ENCODE measurements at regions not wholly inside any gene's neighbourhood (a gene's known extent, or its start where the extent isn't known, plus 50 kb on each side); places are given as distances from the start of the nearest gene placed in this dataset.
"Not testable (repeated sequence)": the region's sequence is repeated elsewhere in the genome, so short reads cannot be mapped to it uniquely, and the experiment has no call there.

GRCh38 chr1:55803429-55803828 is 588.3 kb upstream of the USP24 start:
- DNase-seq (ENCODE audit: low read depth), result no peak
- H3K4me3 ChIP-seq (ENCODE audit: low read depth, low read length), result no peak overlapping the region
- no peak for TF ChIP-seq CTCF (IDR thresholded peaks at IDR 0.05; ENCODE audit: insufficient read depth, low read depth, low read length)

- TF ChIP-seq CTCF (IDR thresholded peaks at IDR 0.05; ENCODE audit: insufficient read depth, low read depth, low read length), result no peak
- H3K4me3 ChIP-seq (ENCODE audit: low read depth, low read length), result no peak overlapping the region
- DNase-seq (ENCODE audit: low read depth), result no peak
Measured at GRCh38 chr1:55801481-55801880, 586.3 kb upstream of the USP24 start.

GRCh38 chr1:55800503-55800902 is 585.3 kb upstream of the USP24 start:
- no peak for DNase-seq (ENCODE audit: low read depth)
- no peak for TF ChIP-seq CTCF (IDR thresholded peaks at IDR 0.05; ENCODE audit: insufficient read depth, low read depth, low read length)
- H3K4me3 ChIP-seq (ENCODE audit: low read depth, low read length), result no peak overlapping the region

- DNase-seq (ENCODE audit: low read depth), result no peak
- no peak for TF ChIP-seq CTCF (IDR thresholded peaks at IDR 0.05; ENCODE audit: insufficient read depth, low read depth, low read length)
- no peak overlapping the region for H3K4me3 ChIP-seq (ENCODE audit: low read depth, low read length)
Measured at GRCh38 chr1:55793856-55794255, 578.7 kb upstream of the USP24 start.

GRCh38 chr1:55792870-55793269 is 577.7 kb upstream of the USP24 start:
- DNase-seq (ENCODE audit: low read depth), result no peak
- H3K4me3 ChIP-seq (ENCODE audit: low read depth, low read length), result no peak overlapping the region
- TF ChIP-seq CTCF (IDR thresholded peaks at IDR 0.05; ENCODE audit: insufficient read depth, low read depth, low read length), result no peak

- no peak overlapping the region for H3K4me3 ChIP-seq (ENCODE audit: low read depth, low read length)
- DNase-seq (ENCODE audit: low read depth), result no peak
- TF ChIP-seq CTCF (IDR thresholded peaks at IDR 0.05; ENCODE audit: insufficient read depth, low read depth, low read length), result no peak
Measured at GRCh38 chr1:55789466-55789865, 574.3 kb upstream of the USP24 start.

GRCh38 chr1:55786396-55786795 is 571.2 kb upstream of the USP24 start:
- no peak for DNase-seq (ENCODE audit: low read depth)
- TF ChIP-seq CTCF (IDR thresholded peaks at IDR 0.05; ENCODE audit: insufficient read depth, low read depth, low read length), result no peak
- H3K4me3 ChIP-seq (ENCODE audit: low read depth, low read length), result no peak overlapping the region

GRCh38 chr1:55784941-55785450 is 569.8 kb upstream of the USP24 start:
- not testable (repeated sequence) for H3K4me3 ChIP-seq (ENCODE audit: low read depth, low read length); DNase-seq (ENCODE audit: low read depth)
